Gastroesophageal sphincter (tissue), 3 donors: ENCODE measurements at regions not wholly inside any gene's neighbourhood (a gene's known extent, or its start where the extent isn't known, plus 50 kb on each side); places are given as distances from the start of the nearest gene placed in this dataset.

Experiments
- CTCF ChIP-seq, 4 experiments: fragments of 200-600 bp in 2 of 4; fragments of 450-650 bp in 2 of 4; sonication (generic) in 1 of 4; IDR thresholded peaks; one replicate each; pipeline ENCODE4 v1.5.1; 2017 to 2019; ENCODE audit warnings: antibody characterized with exemption in 4 of 4, mild to moderate bottlenecking in 2 of 4, moderate library complexity in 2 of 4
- EP300 ChIP-seq: sonication (generic); formaldehyde crosslinking; IDR thresholded peaks from one replicate; pipeline ENCODE4 v1.6.1; 2017; ENCODE audit warnings: antibody characterized with exemption, mild to moderate bottlenecking
- POLR2A ChIP-seq, 2 donors: fragments of 450-650 bp; IDR thresholded peaks; one replicate each; pipeline ENCODE4 v1.6.1; 2017; ENCODE audit warnings: antibody characterized with exemption in 2 of 2, mild to moderate bottlenecking in 2 of 2, moderate library complexity in 1 of 2
- POLR2AphosphoS5 ChIP-seq: sonication (generic); formaldehyde crosslinking; IDR thresholded peaks from one replicate; pipeline ENCODE4 v1.6.1; 2017; ENCODE audit warnings: antibody characterized with exemption

GRCh38 chr1:61013189-61013945, 69.0 kb upstream of the NFIA start:
- TF ChIP-seq CTCF (IDR thresholded peaks at IDR 0.05): no peak
- TF ChIP-seq POLR2A (IDR thresholded peaks at IDR 0.05): no peak
- TF ChIP-seq POLR2AphosphoS5: peak; percentile 45
- TF ChIP-seq EP300: no peak
